Caki2 (cell line): ENCODE measurements at regions not wholly inside any gene's neighbourhood (a gene's known extent, or its start where the extent isn't known, plus 50 kb on each side); places are given as distances from the start of the nearest gene placed in this dataset.

Experiments
- DNase-seq: peaks from one replicate; pipeline ENCODE4 v3.0.0-alpha.2; 2015; ENCODE audit warnings: low read depth
- in situ Hi-C: cut with HindIII; loops from 2 replicates; pipeline ENCODE4 v1.10.0; 2016; ENCODE audit warnings: low sequenced_read_pairs, low pct_unique_long_range_greater_than_20kb, mixed read lengths

DNA sequence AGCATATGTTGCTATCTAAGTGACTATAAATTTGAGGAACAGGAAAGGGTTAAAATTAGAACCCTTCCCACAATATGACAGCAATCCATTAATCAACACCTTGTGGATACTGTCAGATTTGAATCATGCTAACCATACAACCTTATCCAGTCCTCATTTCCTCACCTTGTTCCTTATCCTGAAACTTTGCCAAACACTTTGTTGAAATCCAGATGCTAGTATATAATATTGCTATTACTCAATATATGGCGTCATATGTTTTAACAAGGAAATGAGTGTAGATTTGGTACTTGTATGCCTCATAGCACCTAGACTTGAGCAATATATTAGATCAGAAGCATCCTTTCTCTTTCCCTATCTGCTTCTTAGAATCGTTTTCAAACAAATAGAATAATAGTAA lies 66.3 kb upstream of the SLC25A13 start:
- DNase-seq: no peak
- in situ Hi-C loops: no loop called here

- in situ Hi-C loops: no loop called here
- no peak for DNase-seq
Measured at GRCh38 chr7:96380111-96380512, 58.2 kb upstream of the SLC25A13 start.

- in situ Hi-C loops: no loop called here
- DNase-seq: no peak
Measured at GRCh38 chr7:96377399-96377798, 55.5 kb upstream of the SLC25A13 start.
